SKM-1 (cell line): ENCODE measurements at regions not wholly inside any gene's neighbourhood (a gene's known extent, or its start where the extent isn't known, plus 50 kb on each side); places are given as distances from the start of the nearest gene placed in this dataset.

Source experiments
- DNase-seq: peaks from one replicate; lab custom pipeline; 2025; ENCODE audit not compliant: unreplicated experiment; lab: John Stamatoyannopoulos, UW

- DNase-seq, result no peak
Measured at GRCh38 chr12:69061574-69061973, 128.6 kb upstream of the CPM start.

- DNase-seq, result no peak
Measured at GRCh38 chr12:69062621-69063237, 129.8 kb upstream of the CPM start.

GRCh38 chr12:69064734-69065443 lies 131.9 kb upstream of the CPM start:
- DNase-seq, result no peak

GRCh38 chr12:69065775-69066174 lies 132.8 kb upstream of the CPM start:
- no peak for DNase-seq

- no peak for DNase-seq
Measured at GRCh38 chr12:69066492-69067373, 133.8 kb upstream of the CPM start.

- no peak for DNase-seq
Measured at GRCh38 chr12:69067713-69068112, 134.7 kb upstream of the CPM start.

GRCh38 chr12:69068448-69068847 lies 135.5 kb upstream of the CPM start:
- no peak for DNase-seq

GRCh38 chr12:69069479-69069878 lies 136.5 kb upstream of the CPM start:
- DNase-seq, result no peak

- no peak for DNase-seq
Measured at GRCh38 chr12:69070319-69071090, 137.5 kb upstream of the CPM start.

GRCh38 chr12:69071091-69071370 lies 138.1 kb upstream of the CPM start:
- DNase-seq, result no peak

GRCh38 chr12:69073035-69073434 lies 140.1 kb upstream of the CPM start:
- DNase-seq, result no peak

GRCh38 chr12:69074556-69075349 lies 141.8 kb upstream of the CPM start:
- DNase-seq, result no peak

- no peak for DNase-seq
Measured at GRCh38 chr12:69083689-69084088, 150.7 kb upstream of the CPM start.

GRCh38 chr12:69084816-69085378 lies 151.9 kb upstream of the CPM start:
- DNase-seq, result no peak

- no peak for DNase-seq
Measured at GRCh38 chr12:69085852-69086251, 152.9 kb upstream of the CPM start.

GRCh38 chr12:69087986-69088385 lies 151.4 kb upstream of the CPSF6 start:
- no peak for DNase-seq

GRCh38 chr12:69090722-69091121 lies 148.6 kb upstream of the CPSF6 start:
- no peak for DNase-seq

- DNase-seq, result no peak
Measured at GRCh38 chr12:69091442-69092017, 147.8 kb upstream of the CPSF6 start.

- DNase-seq, result no peak
Measured at GRCh38 chr12:69092137-69092536, 147.2 kb upstream of the CPSF6 start.
